Activated T-helper 1 cell treated with anti-CD3 and anti-CD28 coated beads, Interleukin-12 subunit alpha, Interleukin-12 subunit beta, Interleukin-2, Interleukin-4 antibody, amounts not matched to agents 30 ng/mL and 10 ng/mL and 1 ng/mL, durations not matched to agents 14 hours and 24 hours and 36 hours (primary cell): ENCODE measurements at regions not wholly inside any gene's neighbourhood (a gene's known extent, or its start where the extent isn't known, plus 50 kb on each side); places are given as distances from the start of the nearest gene placed in this dataset.

Experiments used
- DNase-seq: peaks from one replicate; pipeline ENCODE4 v3.0.0; 2021; ENCODE audit warnings: low spot score
- H3K27ac Mint-ChIP-seq: one replicate; pipeline ENCODE4 v1.8.0; 2021; ENCODE audit warnings: mild to moderate bottlenecking, mixed read lengths
- H3K27me3 Mint-ChIP-seq: one replicate; pipeline ENCODE4 v1.8.0; 2022; ENCODE audit warnings: mild to moderate bottlenecking, moderate library complexity, mixed read lengths; ENCODE audit not compliant: insufficient read depth
- H3K36me3 Mint-ChIP-seq: one replicate; pipeline ENCODE4 v1.8.0; 2021; ENCODE audit warnings: low read depth, mixed read lengths
- H3K4me1 Mint-ChIP-seq: one replicate; pipeline ENCODE4 v1.8.0; 2021; ENCODE audit warnings: low read depth, mixed read lengths
- H3K4me3 Mint-ChIP-seq: one replicate; pipeline ENCODE4 v1.8.0; 2021; ENCODE audit warnings: mild to moderate bottlenecking, moderate library complexity, mixed read lengths
- H3K9me3 Mint-ChIP-seq: one replicate; pipeline ENCODE4 v1.8.0; 2021; ENCODE audit warnings: mixed read lengths
- intact Hi-C: fragments of 100-400 bp; cut with micrococcal nuclease; formaldehyde crosslinking; loops from one replicate; pipeline ENCODE4 v1.15.1; 2024

- Mint-ChIP-seq H3K4me3 (no peak overlapping the region), H3K27me3 (no peaks in the 10 kb centered on the region), H3K27ac (no peak overlapping the region), H3K36me3 (no peaks in the 10 kb centered on the region), H3K4me1 (no peaks in the 10 kb centered on the region), H3K9me3 (no peaks in the 10 kb centered on the region)
- no peak for DNase-seq
- intact Hi-C loops, result no loop called here
Measured at GRCh38 chr1:163789911-163790310, 468.2 kb downstream of the NUF2 start.

GRCh38 chr1:163794551-163794950 lies 472.8 kb downstream of the NUF2 start:
- DNase-seq, result no peak
- H3K36me3 Mint-ChIP-seq, result no peaks in the 10 kb centered on the region
- H3K4me3 Mint-ChIP-seq, result no peak overlapping the region
- peaks cover 5% of the 10 kb centered on the region for H3K9me3 Mint-ChIP-seq
- intact Hi-C loops, result no loop called here
- H3K4me1 Mint-ChIP-seq, result no peaks in the 10 kb centered on the region
- no peaks in the 10 kb centered on the region for H3K27me3 Mint-ChIP-seq
- no peak overlapping the region for H3K27ac Mint-ChIP-seq

- H3K27ac Mint-ChIP-seq, result no peak overlapping the region
- no peaks in the 10 kb centered on the region for H3K36me3 Mint-ChIP-seq
- no peak overlapping the region for H3K4me3 Mint-ChIP-seq
- H3K4me1 Mint-ChIP-seq, result no peaks in the 10 kb centered on the region
- H3K27me3 Mint-ChIP-seq, result no peaks in the 10 kb centered on the region
- intact Hi-C loops, result no loop called here
- DNase-seq, result no peak
- peaks cover 5% of the 10 kb centered on the region for H3K9me3 Mint-ChIP-seq
Measured at GRCh38 chr1:163796394-163796821, 474.7 kb downstream of the NUF2 start.

DNA sequence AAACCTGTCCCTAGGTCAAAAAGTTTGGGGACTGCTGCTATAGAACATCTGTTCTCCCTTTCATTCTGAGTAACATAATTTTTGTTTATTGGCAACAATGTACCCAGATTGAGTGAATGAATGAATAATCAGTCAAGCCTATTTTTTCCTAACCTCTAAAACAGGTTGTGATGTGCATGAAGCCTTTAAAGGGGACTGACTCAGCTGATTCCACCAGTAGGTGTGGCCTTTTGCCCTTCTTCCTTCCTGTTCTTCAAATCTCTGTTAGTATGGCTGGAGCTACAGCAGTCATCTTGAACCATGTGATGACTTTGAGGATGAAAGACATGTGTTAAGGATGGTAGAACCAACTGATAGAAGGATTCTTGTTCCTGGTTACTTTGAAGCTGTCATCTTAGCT lies 476.1 kb downstream of the NUF2 start:
- no peak overlapping the region for H3K4me3 Mint-ChIP-seq
- H3K36me3 Mint-ChIP-seq, result no peaks in the 10 kb centered on the region
- no peak for DNase-seq
- no peaks in the 10 kb centered on the region for H3K27me3 Mint-ChIP-seq
- no peaks in the 10 kb centered on the region for H3K4me1 Mint-ChIP-seq
- H3K9me3 Mint-ChIP-seq, result peaks cover 5% of the 10 kb centered on the region
- intact Hi-C loops, result no loop called here
- no peak overlapping the region for H3K27ac Mint-ChIP-seq

GRCh38 chr1:163799190-163799805 lies 477.5 kb downstream of the NUF2 start:
- Mint-ChIP-seq H3K27me3 (no peaks in the 10 kb centered on the region), H3K9me3 (peaks cover 5% of the 10 kb centered on the region), H3K4me3 (no peak overlapping the region), H3K4me1 (no peaks in the 10 kb centered on the region), H3K36me3 (no peaks in the 10 kb centered on the region), H3K27ac (no peak overlapping the region)
- intact Hi-C loops, result no loop called here
- no peak for DNase-seq

- Mint-ChIP-seq H3K27ac (no peak overlapping the region), H3K4me1 (no peaks in the 10 kb centered on the region)
- intact Hi-C loops, result no loop called here
Measured at GRCh38 chr1:163807331-163808049, 485.7 kb downstream of the NUF2 start.

GRCh38 chr1:163813251-163813650 lies 491.5 kb downstream of the NUF2 start:
- no peaks in the 10 kb centered on the region for H3K36me3 Mint-ChIP-seq
- no peak for DNase-seq
- H3K27ac Mint-ChIP-seq, result no peak overlapping the region
- H3K4me1 Mint-ChIP-seq, result no peaks in the 10 kb centered on the region
- no peaks in the 10 kb centered on the region for H3K9me3 Mint-ChIP-seq
- intact Hi-C loops, result no loop called here
- no peak overlapping the region for H3K4me3 Mint-ChIP-seq
- no peaks in the 10 kb centered on the region for H3K27me3 Mint-ChIP-seq

More at GRCh38 chr1:163807331-163808049, 485.7 kb downstream of the NUF2 start:
- H3K9me3 Mint-ChIP-seq, result no peaks in the 10 kb centered on the region
- DNase-seq, result no peak
- H3K36me3 Mint-ChIP-seq, result no peaks in the 10 kb centered on the region
- H3K27me3 Mint-ChIP-seq, result no peaks in the 10 kb centered on the region
- H3K4me3 Mint-ChIP-seq, result no peak overlapping the region

DNA sequence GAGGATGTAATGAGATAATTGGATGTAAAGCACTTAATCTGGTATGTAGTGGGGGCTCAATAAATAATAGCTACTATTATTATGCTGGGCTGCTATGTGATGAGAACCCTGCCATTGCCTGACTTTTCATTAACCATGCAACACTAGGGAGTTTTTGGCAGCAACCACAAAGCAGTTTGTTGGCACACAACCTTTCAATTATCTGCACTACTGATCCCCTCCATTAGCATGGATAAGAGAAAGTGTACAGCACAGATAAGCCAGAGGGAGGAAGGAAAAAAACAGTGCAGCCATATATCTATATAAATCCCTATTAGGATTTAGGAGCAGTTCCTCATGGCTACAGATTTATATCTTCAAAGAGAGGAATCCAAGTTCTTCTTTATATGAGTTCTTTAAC lies 498.5 kb downstream of the NUF2 start:
- no peaks in the 10 kb centered on the region for H3K27me3 Mint-ChIP-seq
- H3K4me1 Mint-ChIP-seq, result no peaks in the 10 kb centered on the region
- no peak overlapping the region for H3K4me3 Mint-ChIP-seq
- H3K36me3 Mint-ChIP-seq, result no peaks in the 10 kb centered on the region
- intact Hi-C loops, result no loop called here
- peaks cover 3% of the 10 kb centered on the region for H3K9me3 Mint-ChIP-seq
- no peak for DNase-seq
- no peak overlapping the region for H3K27ac Mint-ChIP-seq

DNA sequence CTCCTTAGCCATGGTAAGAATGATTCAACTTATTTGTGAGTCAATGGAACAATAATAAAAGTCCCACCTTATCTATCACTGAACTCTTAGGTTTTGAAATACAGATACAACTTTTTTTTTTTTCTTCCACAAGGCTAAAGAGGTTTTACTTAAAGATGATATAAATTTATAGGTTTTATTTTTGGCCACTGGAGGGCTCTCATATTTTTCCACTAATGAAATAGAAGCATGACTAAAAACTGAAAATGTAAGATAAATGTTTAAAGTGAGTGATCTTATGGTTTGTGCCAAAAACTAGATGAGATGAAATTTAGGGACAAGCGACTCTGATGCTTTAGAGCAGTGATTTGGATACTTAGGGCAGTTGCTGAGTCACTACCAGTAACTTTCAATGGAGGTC lies 499.0 kb downstream of the NUF2 start:
- Mint-ChIP-seq H3K27me3 (no peaks in the 10 kb centered on the region), H3K4me1 (no peaks in the 10 kb centered on the region), H3K9me3 (peaks cover 3% of the 10 kb centered on the region), H3K27ac (no peak overlapping the region), H3K36me3 (no peaks in the 10 kb centered on the region), H3K4me3 (no peak overlapping the region)
- DNase-seq, result no peak
- intact Hi-C loops, result no loop called here

DNA sequence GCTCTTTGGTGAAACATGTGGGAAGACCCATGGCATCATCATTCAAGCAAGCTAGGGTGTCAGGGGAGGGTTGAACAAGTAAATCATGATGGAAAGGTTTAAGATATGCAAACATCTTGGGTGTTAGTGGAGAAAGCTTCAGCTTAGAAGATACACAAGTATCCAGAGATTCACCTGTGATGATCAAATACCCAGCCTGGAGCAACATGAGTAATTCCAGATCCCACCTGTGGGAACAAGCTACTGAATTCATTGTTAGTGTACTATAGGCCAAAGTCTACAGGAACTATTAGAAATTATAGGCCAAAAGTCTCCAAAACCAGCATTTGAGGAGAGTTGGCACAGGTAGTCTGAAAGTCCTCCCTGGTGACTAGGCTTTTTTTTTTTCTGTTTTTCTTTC lies 499.9 kb downstream of the NUF2 start:
- Mint-ChIP-seq H3K27me3 (no peaks in the 10 kb centered on the region), H3K4me3 (no peak overlapping the region), H3K4me1 (no peaks in the 10 kb centered on the region), H3K36me3 (no peaks in the 10 kb centered on the region), H3K27ac (no peak overlapping the region), H3K9me3 (peaks cover 3% of the 10 kb centered on the region)
- DNase-seq, result no peak
- intact Hi-C loops, result no loop called here

- intact Hi-C loops, result no loop called here
- Mint-ChIP-seq H3K4me1 (no peaks in the 10 kb centered on the region), H3K36me3 (no peaks in the 10 kb centered on the region)
Measured at GRCh38 chr1:163823017-163823416, 501.3 kb downstream of the NUF2 start.

GRCh38 chr1:163824006-163824405 lies 502.3 kb downstream of the NUF2 start:
- H3K36me3 Mint-ChIP-seq, result no peaks in the 10 kb centered on the region
- H3K27ac Mint-ChIP-seq, result no peak overlapping the region
- H3K27me3 Mint-ChIP-seq, result no peaks in the 10 kb centered on the region
- H3K4me3 Mint-ChIP-seq, result no peak overlapping the region
- H3K9me3 Mint-ChIP-seq, result peaks cover 3% of the 10 kb centered on the region
- no peak for DNase-seq
- no peaks in the 10 kb centered on the region for H3K4me1 Mint-ChIP-seq
- intact Hi-C loops, result no loop called here

More at GRCh38 chr1:163823017-163823416, 501.3 kb downstream of the NUF2 start:
- no peak for DNase-seq
- Mint-ChIP-seq H3K27ac (no peak overlapping the region), H3K9me3 (peaks cover 3% of the 10 kb centered on the region), H3K4me3 (no peak overlapping the region), H3K27me3 (no peaks in the 10 kb centered on the region)

DNA sequence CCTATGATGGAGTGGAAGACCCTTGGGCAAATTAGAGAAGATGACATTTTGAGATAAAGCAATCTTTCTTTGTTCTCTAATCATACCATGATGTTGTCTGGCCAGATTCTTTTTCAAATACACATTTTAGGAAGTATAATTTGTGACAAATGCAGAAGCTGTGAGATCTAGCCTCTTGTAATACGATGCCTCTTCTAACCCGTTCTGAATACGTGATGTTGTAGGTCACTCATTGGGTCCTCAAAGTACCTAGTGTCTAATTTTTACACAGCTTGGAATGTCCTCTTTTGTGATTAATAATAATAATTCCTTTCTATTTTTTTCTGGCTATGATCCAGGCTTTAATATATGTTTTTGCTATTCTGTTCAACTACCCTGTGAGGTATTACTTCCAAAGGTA lies 502.7 kb downstream of the NUF2 start:
- Mint-ChIP-seq H3K27ac (no peak overlapping the region), H3K36me3 (no peaks in the 10 kb centered on the region), H3K27me3 (no peaks in the 10 kb centered on the region), H3K4me1 (no peaks in the 10 kb centered on the region), H3K9me3 (peaks cover 3% of the 10 kb centered on the region), H3K4me3 (no peak overlapping the region)
- DNase-seq, result no peak
- intact Hi-C loops, result no loop called here
